ENCODE measurements at regions not wholly inside any gene's neighbourhood (a gene's known extent, or its start where the extent isn't known, plus 50 kb on each side); places are given as distances from the start of the nearest gene placed in this dataset.

GRCh38 chr1:88265606-88266005, 418.5 kb upstream of the PKN2 start:
- Mint-ChIP-seq H3K4me1 (ENCODE audit: low read depth) (no peaks in the 10 kb centered on the region), H3K27me3 (peaks cover 3% of the 10 kb centered on the region), H3K27ac (no peak overlapping the region), H3K4me3 (no peak overlapping the region), H3K9me3 (no peaks in the 10 kb centered on the region), H3K36me3 (ENCODE audit: low read depth) (no peaks in the 10 kb centered on the region)
- no peak for DNase-seq

- no peaks in the 10 kb centered on the region for H3K4me1 Mint-ChIP-seq (ENCODE audit: low read depth)
- no peaks in the 10 kb centered on the region for H3K36me3 Mint-ChIP-seq (ENCODE audit: low read depth)
- H3K4me3 Mint-ChIP-seq, result no peak overlapping the region
These were observed 418.0 kb upstream of the PKN2 start for GRCh38 chr1:88266051-88266450.

GRCh38 chr1:88272216-88272615, 411.9 kb upstream of the PKN2 start:
- no peaks in the 10 kb centered on the region for H3K36me3 Mint-ChIP-seq (ENCODE audit: low read depth)
- no peak overlapping the region for H3K4me3 Mint-ChIP-seq
- no peak for DNase-seq
- H3K4me1 Mint-ChIP-seq (ENCODE audit: low read depth), result no peaks in the 10 kb centered on the region
- H3K9me3 Mint-ChIP-seq, result no peaks in the 10 kb centered on the region
- no peaks in the 10 kb centered on the region for H3K27me3 Mint-ChIP-seq
- H3K27ac Mint-ChIP-seq, result no peak overlapping the region

More at GRCh38 chr1:88266051-88266450, 418.0 kb upstream of the PKN2 start:
- Mint-ChIP-seq H3K27me3 (peaks cover 3% of the 10 kb centered on the region), H3K9me3 (no peaks in the 10 kb centered on the region), H3K27ac (no peak overlapping the region)
- DNase-seq, result no peak

- Mint-ChIP-seq H3K4me1 (ENCODE audit: low read depth) (no peaks in the 10 kb centered on the region), H3K27ac (no peak overlapping the region), H3K9me3 (no peaks in the 10 kb centered on the region), H3K36me3 (ENCODE audit: low read depth) (no peaks in the 10 kb centered on the region), H3K27me3 (no peaks in the 10 kb centered on the region), H3K4me3 (no peak overlapping the region)
- DNase-seq, result no peak
These were observed 409.6 kb upstream of the PKN2 start for GRCh38 chr1:88274431-88274830.

- Mint-ChIP-seq H3K27me3 (no peaks in the 10 kb centered on the region), H3K27ac (no peak overlapping the region), H3K4me1 (ENCODE audit: low read depth) (no peaks in the 10 kb centered on the region), H3K9me3 (peaks cover 5% of the 10 kb centered on the region), H3K36me3 (ENCODE audit: low read depth) (no peaks in the 10 kb centered on the region), H3K4me3 (no peak overlapping the region)
- DNase-seq, result no peak
These were observed 408.7 kb upstream of the PKN2 start for GRCh38 chr1:88275259-88275862.

- Mint-ChIP-seq H3K27me3 (no peaks in the 10 kb centered on the region), H3K9me3 (peaks cover 5% of the 10 kb centered on the region), H3K36me3 (ENCODE audit: low read depth) (no peaks in the 10 kb centered on the region), H3K27ac (no peak overlapping the region), H3K4me1 (ENCODE audit: low read depth) (no peaks in the 10 kb centered on the region), H3K4me3 (no peak overlapping the region)
- DNase-seq, result no peak
These were observed 407.9 kb upstream of the PKN2 start for GRCh38 chr1:88276163-88276562.

GRCh38 chr1:88284066-88284465, 400.0 kb upstream of the PKN2 start:
- no peaks in the 10 kb centered on the region for H3K36me3 Mint-ChIP-seq (ENCODE audit: low read depth)
- H3K27ac Mint-ChIP-seq, result no peak overlapping the region
- H3K9me3 Mint-ChIP-seq, result peaks cover 9% of the 10 kb centered on the region
- H3K4me3 Mint-ChIP-seq, result no peak overlapping the region
- no peaks in the 10 kb centered on the region for H3K4me1 Mint-ChIP-seq (ENCODE audit: low read depth)
- DNase-seq, result no peak
- no peaks in the 10 kb centered on the region for H3K27me3 Mint-ChIP-seq

GRCh38 chr1:88284666-88285366, 399.3 kb upstream of the PKN2 start:
- H3K36me3 Mint-ChIP-seq (ENCODE audit: low read depth), result no peaks in the 10 kb centered on the region
- no peak for DNase-seq
- no peaks in the 10 kb centered on the region for H3K27me3 Mint-ChIP-seq
- no peak overlapping the region for H3K27ac Mint-ChIP-seq
- no peak overlapping the region for H3K4me3 Mint-ChIP-seq
- H3K4me1 Mint-ChIP-seq (ENCODE audit: low read depth), result no peaks in the 10 kb centered on the region
- H3K9me3 Mint-ChIP-seq, result peaks cover 5% of the 10 kb centered on the region

- DNase-seq, result no peak
- no peak overlapping the region for H3K4me3 Mint-ChIP-seq
- no peaks in the 10 kb centered on the region for H3K27me3 Mint-ChIP-seq
- no peak overlapping the region for H3K27ac Mint-ChIP-seq
- no peaks in the 10 kb centered on the region for H3K36me3 Mint-ChIP-seq (ENCODE audit: low read depth)
- no peaks in the 10 kb centered on the region for H3K4me1 Mint-ChIP-seq (ENCODE audit: low read depth)
- no peaks in the 10 kb centered on the region for H3K9me3 Mint-ChIP-seq
These were observed 397.4 kb upstream of the PKN2 start for GRCh38 chr1:88286716-88287115.

GRCh38 chr1:88288571-88288970, 395.5 kb upstream of the PKN2 start:
- H3K4me3 Mint-ChIP-seq, result no peak overlapping the region
- H3K4me1 Mint-ChIP-seq (ENCODE audit: low read depth), result no peaks in the 10 kb centered on the region
- H3K36me3 Mint-ChIP-seq (ENCODE audit: low read depth), result no peaks in the 10 kb centered on the region
- no peak overlapping the region for H3K27ac Mint-ChIP-seq
- no peak for DNase-seq
- no peaks in the 10 kb centered on the region for H3K27me3 Mint-ChIP-seq
- H3K9me3 Mint-ChIP-seq, result no peaks in the 10 kb centered on the region

- Mint-ChIP-seq H3K27me3 (no peaks in the 10 kb centered on the region), H3K9me3 (no peaks in the 10 kb centered on the region)
These were observed 394.5 kb upstream of the PKN2 start for GRCh38 chr1:88289401-88290102.

GRCh38 chr1:88291611-88292354, 392.3 kb upstream of the PKN2 start:
- H3K4me3 Mint-ChIP-seq, result no peak overlapping the region

More at GRCh38 chr1:88289401-88290102, 394.5 kb upstream of the PKN2 start:
- DNase-seq, result no peak
- no peaks in the 10 kb centered on the region for H3K36me3 Mint-ChIP-seq (ENCODE audit: low read depth)
- H3K4me3 Mint-ChIP-seq, result no peak overlapping the region
- H3K4me1 Mint-ChIP-seq (ENCODE audit: low read depth), result no peaks in the 10 kb centered on the region
- no peak overlapping the region for H3K27ac Mint-ChIP-seq

GRCh38 chr1:88293691-88294190, 390.3 kb upstream of the PKN2 start:
- no peak overlapping the region for H3K27ac Mint-ChIP-seq
- H3K4me1 Mint-ChIP-seq (ENCODE audit: low read depth), result no peaks in the 10 kb centered on the region
- DNase-seq, result no peak
- no peaks in the 10 kb centered on the region for H3K36me3 Mint-ChIP-seq (ENCODE audit: low read depth)
- H3K9me3 Mint-ChIP-seq, result no peaks in the 10 kb centered on the region
- no peak overlapping the region for H3K4me3 Mint-ChIP-seq
- peaks cover 4% of the 10 kb centered on the region for H3K27me3 Mint-ChIP-seq

More at GRCh38 chr1:88291611-88292354, 392.3 kb upstream of the PKN2 start:
- Mint-ChIP-seq H3K36me3 (ENCODE audit: low read depth) (no peaks in the 10 kb centered on the region), H3K27me3 (no peaks in the 10 kb centered on the region), H3K27ac (no peak overlapping the region), H3K4me1 (ENCODE audit: low read depth) (no peaks in the 10 kb centered on the region), H3K9me3 (no peaks in the 10 kb centered on the region)
- no peak for DNase-seq

GRCh38 chr1:88296227-88296626, 387.8 kb upstream of the PKN2 start:
- H3K27ac Mint-ChIP-seq, result no peak overlapping the region
- no peaks in the 10 kb centered on the region for H3K36me3 Mint-ChIP-seq (ENCODE audit: low read depth)
- H3K4me3 Mint-ChIP-seq, result no peak overlapping the region
- H3K4me1 Mint-ChIP-seq (ENCODE audit: low read depth), result no peaks in the 10 kb centered on the region
- DNase-seq, result no peak
- H3K9me3 Mint-ChIP-seq, result no peaks in the 10 kb centered on the region
- peaks cover 4% of the 10 kb centered on the region for H3K27me3 Mint-ChIP-seq
